ENCODE measurements at regions not wholly inside any gene's neighbourhood (a gene's known extent, or its start where the extent isn't known, plus 50 kb on each side); places are given as distances from the start of the nearest gene placed in this dataset.

GRCh38 chr4:12452291-12452690, 1023.6 kb upstream of the HS3ST1 start:
- TF ChIP-seq POLR2A (IDR thresholded peaks at IDR 0.05): no peak
- TF ChIP-seq, protein P1, sequence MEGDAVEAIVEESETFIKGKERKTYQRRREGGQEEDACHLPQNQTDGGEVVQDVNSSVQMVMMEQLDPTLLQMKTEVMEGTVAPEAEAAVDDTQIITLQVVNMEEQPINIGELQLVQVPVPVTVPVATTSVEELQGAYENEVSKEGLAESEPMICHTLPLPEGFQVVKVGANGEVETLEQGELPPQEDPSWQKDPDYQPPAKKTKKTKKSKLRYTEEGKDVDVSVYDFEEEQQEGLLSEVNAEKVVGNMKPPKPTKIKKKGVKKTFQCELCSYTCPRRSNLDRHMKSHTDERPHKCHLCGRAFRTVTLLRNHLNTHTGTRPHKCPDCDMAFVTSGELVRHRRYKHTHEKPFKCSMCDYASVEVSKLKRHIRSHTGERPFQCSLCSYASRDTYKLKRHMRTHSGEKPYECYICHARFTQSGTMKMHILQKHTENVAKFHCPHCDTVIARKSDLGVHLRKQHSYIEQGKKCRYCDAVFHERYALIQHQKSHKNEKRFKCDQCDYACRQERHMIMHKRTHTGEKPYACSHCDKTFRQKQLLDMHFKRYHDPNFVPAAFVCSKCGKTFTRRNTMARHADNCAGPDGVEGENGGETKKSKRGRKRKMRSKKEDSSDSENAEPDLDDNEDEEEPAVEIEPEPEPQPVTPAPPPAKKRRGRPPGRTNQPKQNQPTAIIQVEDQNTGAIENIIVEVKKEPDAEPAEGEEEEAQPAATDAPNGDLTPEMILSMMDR (IDR thresholded peaks at IDR 0.05): no peak
- no peak for TF ChIP-seq POLR2AphosphoS5 (IDR thresholded peaks at IDR 0.05)
- no peak for TF ChIP-seq EP300 (IDR thresholded peaks at IDR 0.05)

Measured in sigmoid colon (tissue), 4 donors.